IMR-90 (cell line): ENCODE measurements at regions not wholly inside any gene's neighbourhood (a gene's known extent, or its start where the extent isn't known, plus 50 kb on each side); places are given as distances from the start of the nearest gene placed in this dataset. TPM values are rescaled to one million over a fixed set of nuclear protein-coding genes. Genes with fewer than 3 reads are reported as not detected.

ENCODE experiments used
- microRNA-seq, 2 experiments: library from miRNA; stranded (forward) in 1 of 2; unstranded in 1 of 2; fragments of 10-50 nt in 1 of 2; fragments of <30 nt in 1 of 2; gene quantifications in 1 of 2; microRNA quantifications in 1 of 2; one replicate each; pipeline versions ENCODE3 to v1.1.0; 2013 to 2020; ENCODE audit not compliant: insufficient read depth in 1 of 2, insufficient read length in 1 of 2, unreplicated experiment in 1 of 2
- small RNA-seq, 5 experiments: library from RNA; depleted of rRNA; stranded (forward); fragments of <200 nt; gene quantifications; one replicate each; pipeline ENCODE3, GENCODE V24; 2012

Small RNA genes lying in the stretch of these regions (microRNA-seq; reads per million reads assigned to microRNA genes)
- gene AC090502.2 (ENCODE audit: insufficient read depth, insufficient read length) = not detected
- not detected for gene RF00096 (ENCODE audit: insufficient read depth, insufficient read length)
- gene RNU6-1012P (ENCODE audit: insufficient read depth, insufficient read length) = not detected

Small RNA genes lying in the stretch of these regions (small RNA-seq; reads per million reads assigned to genes)
- 0 reads per million in 5 experiments for gene AC090502.2
- 0 to 0.15 (median 0) reads per million in 5 experiments for gene RF00096
- 0 reads per million in 5 experiments for gene RNU6-1012P
